K562 (cell line): ENCODE measurements at regions not wholly inside any gene's neighbourhood (a gene's known extent, or its start where the extent isn't known, plus 50 kb on each side); places are given as distances from the start of the nearest gene placed in this dataset.

Source experiments
- ARID3A ChIP-seq: IDR thresholded peaks from 2 replicates; pipeline ENCODE4 v1.6.1; 2012; ENCODE audit warnings: low read depth, low read length, improper control_type of control experiment, borderline replicate concordance
- ATF1 ChIP-seq, 2 experiments: fragments of 450-650 bp in 1 of 2; IDR thresholded peaks; 2 replicates each; pipeline ENCODE4 v1.6.1; 2016; ENCODE audit warnings: missing compliant biosample characterization in 1 of 2, missing genetic modification characterization in 1 of 2
- ATF4 ChIP-seq: fragments of 450-650 bp; formaldehyde crosslinking; IDR thresholded peaks from 2 replicates; pipeline ENCODE4 v1.4.0; 2022; ENCODE audit warnings: mild to moderate bottlenecking, moderate library complexity
- CBFA2T3 ChIP-seq: fragments of 450-650 bp; IDR thresholded peaks from 2 replicates; pipeline ENCODE4 v1.6.1; 2017
- CBX1 ChIP-seq: sonication (generic); IDR thresholded peaks from 2 replicates; pipeline ENCODE4 v1.6.1; 2016; ENCODE audit warnings: antibody characterized with exemption, low read depth, mild to moderate bottlenecking
- E2F4 ChIP-seq: sonication (generic); formaldehyde crosslinking; IDR thresholded peaks from 2 replicates; pipeline ENCODE4 v1.8.0; 2022; ENCODE audit warnings: mild to moderate bottlenecking, low read depth, missing genetic modification reagents
- HDAC2 ChIP-seq: fragments of 450-650 bp; IDR thresholded peaks from 2 replicates; pipeline ENCODE4 v1.6.1; 2016; ENCODE audit warnings: mild to moderate bottlenecking
- JUNB ChIP-seq: fragments of 450-650 bp; formaldehyde crosslinking; conservative IDR thresholded peaks from 2 replicates; pipeline ENCODE4 v1.4.0; 2020; ENCODE audit warnings: mild to moderate bottlenecking
- KDM5B ChIP-seq: fragments of 200-600 bp; sonication (generic); IDR thresholded peaks from 2 replicates; pipeline ENCODE4 v1.6.1; 2012; ENCODE audit warnings: low read depth, mild to moderate bottlenecking, moderate library complexity, low read length, control low read depth, inconsistent platforms; ENCODE audit not compliant: insufficient replicate concordance
- MCM2 ChIP-seq: fragments of 450-650 bp; IDR thresholded peaks from 2 replicates; pipeline ENCODE4 v1.6.1; 2017; ENCODE audit warnings: low read depth, mild to moderate bottlenecking
- MCM3 ChIP-seq: fragments of 450-650 bp; IDR thresholded peaks from 2 replicates; pipeline ENCODE4 v1.6.1; 2016
- MITF ChIP-seq: IDR thresholded peaks from 2 replicates; pipeline ENCODE4 v1.6.1; 2014; ENCODE audit warnings: antibody characterized with exemption
- OTX1 ChIP-seq: fragments of 450-650 bp; formaldehyde crosslinking; IDR thresholded peaks from 2 replicates; pipeline ENCODE4 v1.4.0; 2022; ENCODE audit warnings: mild to moderate bottlenecking
- RB1 ChIP-seq: fragments of 450-650 bp; IDR thresholded peaks from 2 replicates; pipeline ENCODE4 v1.6.1; 2017; ENCODE audit warnings: low read depth, mild to moderate bottlenecking
- RBM25 ChIP-seq: fragments of 200-400 bp; formaldehyde crosslinking; IDR thresholded peaks from 2 replicates; pipeline ENCODE4 v1.6.1; 2018; ENCODE audit warnings: low read length, low read depth, moderate library complexity; ENCODE audit not compliant: severe bottlenecking
- RCOR1 ChIP-seq, 2 experiments: IDR thresholded peaks; 2 replicates each; pipeline ENCODE4 v1.6.1; 2012; ENCODE audit warnings: low read depth in 2 of 2, low read length in 2 of 2, borderline replicate concordance in 1 of 2, improper control_type of control experiment in 1 of 2
- SMARCA5 ChIP-seq: fragments of 450-650 bp; IDR thresholded peaks from 2 replicates; pipeline ENCODE4 v1.6.1; 2016
- SRSF7 ChIP-seq: fragments of 200-400 bp; formaldehyde crosslinking; optimal IDR thresholded peaks from 2 replicates; pipeline ENCODE3; 2017; ENCODE audit warnings: mild to moderate bottlenecking, low read depth, low read length
- ZBTB5 ChIP-seq: fragments of 450-650 bp; IDR thresholded peaks from 2 replicates; pipeline ENCODE4 v1.6.1; 2017; ENCODE audit warnings: antibody characterized with exemption
- ZNF121 ChIP-seq: sonication (generic); formaldehyde crosslinking; conservative IDR thresholded peaks from 2 replicates; pipeline ENCODE4 v1.8.0; 2022; ENCODE audit warnings: missing genetic modification reagents
- ZNF395 ChIP-seq: fragments of 200-800 bp; sonication (Bioruptor generic); IDR thresholded peaks from 2 replicates; pipeline ENCODE4 v1.6.1; 2017; ENCODE audit warnings: missing genetic modification characterization, missing compliant biosample characterization

- TF ChIP-seq ZNF395 (CRISPR knock-in tag) (0 out of 2 replicates have a peak, but pooled peaks have one; percentile 39), MCM3 (no peak), JUNB (CRISPR knock-in tag) (no peak), CBX1 (peak; percentile 91; the same call in 1 of the 2 replicates), RBM25 (peak; percentile 93), SRSF7 (no peak), SMARCA5 (peak; percentile 92), ZNF121 (CRISPR knock-in tag) (no peak), HDAC2 (0 out of 2 replicates have a peak, but pooled peaks have one; percentile 76), OTX1 (no peak), ATF1 (CRISPR knock-in tag; IDR thresholded peaks at IDR 0.05) (no peak), ATF1 (tag; IDR thresholded peaks at IDR 0.05) (no peak), MCM2 (no peak), E2F4 (no peak), ATF4 (CRISPR knock-in tag) (no peak), RB1 (no peak), CBFA2T3 (no peak), MITF (no peak), KDM5B (no peak), ZBTB5 (no peak), ARID3A (no peak), RCOR1 (IDR thresholded peaks at IDR 0.05; ENCODE audit: borderline replicate concordance in 1 of 2, low read depth in 2 of 2, low read length in 2 of 2) (peak in 1 of 2 experiments; percentile 50; a peak in 2 of 4 replicates)
Observed at GRCh38 chr1:14438127-14438769, 160.2 kb upstream of the KAZN start (continued).
